ENCODE measurements at regions not wholly inside any gene's neighbourhood (a gene's known extent, or its start where the extent isn't known, plus 50 kb on each side); places are given as distances from the start of the nearest gene placed in this dataset.

DNA sequence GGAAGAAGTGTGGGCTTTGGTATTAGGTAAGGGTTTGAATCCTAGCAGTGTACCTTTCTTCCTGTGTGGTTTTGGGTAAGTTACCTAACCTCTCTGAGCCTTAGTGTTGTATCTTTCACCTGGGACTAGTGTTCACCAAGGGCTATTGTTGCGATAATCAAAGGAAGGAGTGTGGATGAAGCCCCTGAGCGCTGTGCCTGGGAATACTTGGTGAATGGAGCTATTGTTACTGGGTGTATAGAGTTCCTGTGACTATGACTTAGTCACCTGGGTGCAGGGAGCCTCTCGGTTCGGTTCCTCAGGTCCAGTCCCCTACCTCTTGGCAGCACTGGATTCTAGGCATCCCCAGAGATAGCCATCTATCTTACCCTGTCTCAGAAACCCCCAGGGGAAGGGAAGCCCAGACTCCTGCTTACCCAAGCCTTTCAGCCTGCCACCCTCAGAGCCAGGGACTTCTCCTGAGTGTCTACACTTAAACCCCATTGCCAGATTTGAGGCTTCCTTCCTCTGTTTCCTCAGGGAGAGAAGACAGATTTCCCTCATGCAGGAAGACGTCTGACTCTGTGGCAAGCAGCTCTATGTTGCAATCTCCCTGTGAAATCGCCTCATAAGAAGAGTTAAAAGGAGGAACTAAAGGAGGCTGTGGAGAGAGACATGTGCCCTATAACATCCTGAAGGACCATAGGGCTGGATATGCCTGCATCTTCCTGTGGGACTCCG is 181.0 kb upstream of the PITX1 start:
- intact Hi-C loops (cut with DNase I; ENCODE audit: low total_unique reads) = no loop called here
- H3K4me3 ChIP-seq = no peak overlapping the region
- H3K27me3 ChIP-seq = no peaks in the 10 kb centered on the region
- no peak overlapping the region for H3K27ac ChIP-seq
- no peaks in the 10 kb centered on the region for H3K4me1 ChIP-seq
- no peaks in the 10 kb centered on the region for H3K36me3 ChIP-seq
- TF ChIP-seq POLR2AphosphoS5 (IDR thresholded peaks at IDR 0.05) = no peak
- TF ChIP-seq POLR2A (IDR thresholded peaks at IDR 0.05) = no peak
- TF ChIP-seq, protein P1, sequence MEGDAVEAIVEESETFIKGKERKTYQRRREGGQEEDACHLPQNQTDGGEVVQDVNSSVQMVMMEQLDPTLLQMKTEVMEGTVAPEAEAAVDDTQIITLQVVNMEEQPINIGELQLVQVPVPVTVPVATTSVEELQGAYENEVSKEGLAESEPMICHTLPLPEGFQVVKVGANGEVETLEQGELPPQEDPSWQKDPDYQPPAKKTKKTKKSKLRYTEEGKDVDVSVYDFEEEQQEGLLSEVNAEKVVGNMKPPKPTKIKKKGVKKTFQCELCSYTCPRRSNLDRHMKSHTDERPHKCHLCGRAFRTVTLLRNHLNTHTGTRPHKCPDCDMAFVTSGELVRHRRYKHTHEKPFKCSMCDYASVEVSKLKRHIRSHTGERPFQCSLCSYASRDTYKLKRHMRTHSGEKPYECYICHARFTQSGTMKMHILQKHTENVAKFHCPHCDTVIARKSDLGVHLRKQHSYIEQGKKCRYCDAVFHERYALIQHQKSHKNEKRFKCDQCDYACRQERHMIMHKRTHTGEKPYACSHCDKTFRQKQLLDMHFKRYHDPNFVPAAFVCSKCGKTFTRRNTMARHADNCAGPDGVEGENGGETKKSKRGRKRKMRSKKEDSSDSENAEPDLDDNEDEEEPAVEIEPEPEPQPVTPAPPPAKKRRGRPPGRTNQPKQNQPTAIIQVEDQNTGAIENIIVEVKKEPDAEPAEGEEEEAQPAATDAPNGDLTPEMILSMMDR (IDR thresholded peaks at IDR 0.05) = no peak
- DNase-seq (ENCODE audit: low spot score in 2 of 2) = peak in 1 of 2 donors; percentile 9
- H3K9me3 ChIP-seq = no peaks in the 10 kb centered on the region

DNA sequence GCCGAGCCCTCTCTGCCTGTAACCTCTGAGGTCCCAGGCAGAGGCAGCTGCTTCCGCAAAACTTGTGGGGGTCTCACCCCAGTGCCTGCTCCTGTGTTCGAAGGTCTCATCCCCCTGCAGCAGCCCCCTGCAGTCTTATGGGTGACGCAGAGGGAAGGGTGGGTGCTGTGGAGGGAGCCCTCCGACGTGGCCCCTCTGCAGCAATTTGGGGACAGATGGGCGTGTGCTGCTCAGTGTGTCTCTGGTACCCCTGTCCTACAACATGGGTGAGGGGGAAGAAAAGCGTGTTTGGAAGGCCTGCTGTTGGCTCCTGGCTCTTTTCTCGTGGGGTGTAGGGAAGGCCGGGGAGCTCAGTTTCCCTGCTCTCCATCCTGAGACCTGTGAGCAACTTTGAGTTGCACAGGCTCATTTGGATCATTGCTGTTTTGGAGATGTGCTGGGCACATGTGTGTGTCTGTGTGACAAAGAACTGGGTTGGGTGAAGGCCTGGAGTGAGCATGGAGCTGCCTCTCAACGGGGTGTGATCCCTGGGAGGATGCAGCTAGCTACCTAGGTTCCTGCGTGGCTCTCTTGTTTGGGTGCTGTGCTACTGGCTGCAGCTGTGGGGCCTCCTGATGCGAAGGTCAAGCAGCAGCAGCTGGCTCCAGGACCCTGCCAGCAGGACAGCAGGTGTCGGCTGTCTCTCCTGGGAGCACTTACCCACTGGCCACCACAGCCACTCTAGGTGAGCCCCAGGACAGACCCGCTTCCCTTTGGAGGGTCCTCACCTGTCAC is 179.6 kb upstream of the PITX1 start:
- no peaks in the 10 kb centered on the region for H3K36me3 ChIP-seq
- no peak overlapping the region for H3K27ac ChIP-seq
- DNase-seq (ENCODE audit: low spot score in 2 of 2) = peak in 1 of 2 donors; percentile 9
- intact Hi-C loops (cut with DNase I; ENCODE audit: low total_unique reads) = no loop called here
- H3K4me1 ChIP-seq = no peaks in the 10 kb centered on the region
- H3K27me3 ChIP-seq = no peaks in the 10 kb centered on the region
- H3K4me3 ChIP-seq = no peak overlapping the region
- TF ChIP-seq, protein P1 (IDR thresholded peaks at IDR 0.05) = no peak
- TF ChIP-seq POLR2AphosphoS5 (IDR thresholded peaks at IDR 0.05) = no peak
- no peaks in the 10 kb centered on the region for H3K9me3 ChIP-seq

DNA sequence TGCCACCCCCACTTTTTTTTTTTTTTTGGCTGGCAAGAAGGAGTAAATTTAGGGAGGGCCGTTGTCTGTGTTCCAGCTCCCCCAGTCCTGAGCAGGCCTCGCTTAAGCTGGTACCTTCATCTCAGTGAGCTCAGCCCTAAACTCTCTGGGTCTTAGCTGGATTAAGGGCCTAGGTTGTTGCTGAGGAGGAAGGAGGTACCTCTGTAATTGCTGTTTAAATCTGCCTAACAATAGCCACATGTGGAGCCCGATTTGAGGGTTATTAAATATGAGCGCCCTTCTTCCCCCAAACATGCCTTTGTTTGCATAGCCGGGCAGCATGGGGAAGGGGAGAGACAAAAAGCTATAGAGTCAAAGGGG is 179.0 kb upstream of the PITX1 start:
- intact Hi-C loops (cut with DNase I; ENCODE audit: low total_unique reads) = no loop called here
- H3K27me3 ChIP-seq = no peaks in the 10 kb centered on the region
- no peaks in the 10 kb centered on the region for H3K9me3 ChIP-seq
- no peak overlapping the region for H3K4me3 ChIP-seq
- H3K36me3 ChIP-seq = no peaks in the 10 kb centered on the region
- no peak overlapping the region for H3K27ac ChIP-seq
- DNase-seq (ENCODE audit: low spot score in 2 of 2) = peak in 1 of 2 donors; percentile 4
- no peaks in the 10 kb centered on the region for H3K4me1 ChIP-seq
- TF ChIP-seq POLR2AphosphoS5 (IDR thresholded peaks at IDR 0.05) (no peak), POLR2A (IDR thresholded peaks at IDR 0.05) (no peak)
- TF ChIP-seq, protein P1 (IDR thresholded peaks at IDR 0.05) = no peak

DNA sequence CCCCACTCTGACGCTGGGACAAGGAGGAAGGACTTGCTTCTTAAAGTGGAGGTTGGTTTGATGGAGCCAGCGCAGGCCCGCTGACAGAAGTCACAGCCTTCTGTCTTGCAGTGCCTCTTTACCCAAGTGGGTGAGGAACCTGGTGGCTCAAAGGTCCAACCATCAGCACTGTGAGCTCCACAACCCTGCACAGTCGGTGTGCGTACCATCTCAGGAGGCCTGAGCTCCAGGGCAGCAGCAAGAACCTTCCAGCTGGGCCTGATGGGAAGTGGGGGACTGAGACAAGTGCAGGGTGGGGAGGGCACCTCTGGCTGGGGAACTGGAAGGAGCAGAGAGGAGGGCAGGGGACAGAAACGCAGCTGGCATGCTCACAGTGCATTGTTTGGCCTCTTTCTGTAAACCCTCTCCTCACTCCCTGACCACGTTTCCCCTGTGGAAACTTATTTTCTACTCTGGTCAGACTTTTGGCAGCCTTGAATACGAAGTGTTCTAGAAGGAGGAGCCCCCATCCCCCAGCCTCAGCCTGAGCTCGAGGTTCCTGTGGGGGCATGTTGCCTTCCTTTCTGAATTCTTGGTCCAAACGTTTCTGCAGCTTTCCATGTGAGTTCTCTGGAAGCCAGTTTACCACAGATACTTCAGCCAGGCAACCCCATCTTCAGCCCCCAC is 178.5 kb upstream of the PITX1 start:
- no peaks in the 10 kb centered on the region for H3K27me3 ChIP-seq
- H3K27ac ChIP-seq = no peak overlapping the region
- H3K9me3 ChIP-seq = no peaks in the 10 kb centered on the region
- intact Hi-C loops (cut with DNase I; ENCODE audit: low total_unique reads) = no loop called here
- no peaks in the 10 kb centered on the region for H3K36me3 ChIP-seq
- H3K4me3 ChIP-seq = no peak overlapping the region
- H3K4me1 ChIP-seq = no peaks in the 10 kb centered on the region
- DNase-seq (ENCODE audit: low spot score in 2 of 2) = peak in 1 of 2 donors; percentile 10
- no peak for TF ChIP-seq POLR2AphosphoS5 (IDR thresholded peaks at IDR 0.05)

DNA sequence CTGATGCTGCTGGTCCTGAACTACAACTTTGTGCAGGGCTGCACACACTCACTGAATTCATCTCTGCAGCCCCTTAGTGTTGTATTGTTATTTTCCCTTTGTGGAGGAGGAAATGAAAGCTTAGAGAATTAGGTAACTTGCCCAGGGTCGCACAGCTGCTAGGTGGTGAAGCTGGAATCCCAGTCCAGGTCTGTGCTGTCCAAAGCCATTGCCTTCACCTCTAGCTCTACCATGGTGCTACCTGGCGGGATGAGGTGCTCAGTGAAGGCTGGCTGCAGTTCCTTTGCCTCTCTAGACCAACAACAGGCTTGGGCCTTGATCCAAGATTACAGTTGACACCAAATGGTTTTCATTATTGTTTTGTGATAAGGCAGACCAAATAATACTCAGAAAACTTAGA is 177.8 kb upstream of the PITX1 start:
- intact Hi-C loops (cut with DNase I; ENCODE audit: low total_unique reads) = no loop called here

More for the DNA sequence above, 177.8 kb upstream of the PITX1 start:
- H3K9me3 ChIP-seq = no peaks in the 10 kb centered on the region
- no peak for DNase-seq (ENCODE audit: low spot score in 2 of 2)
- H3K36me3 ChIP-seq = no peaks in the 10 kb centered on the region
- no peaks in the 10 kb centered on the region for H3K4me1 ChIP-seq
- H3K4me3 ChIP-seq = no peak overlapping the region
- TF ChIP-seq POLR2A (IDR thresholded peaks at IDR 0.05) (no peak), POLR2AphosphoS5 (IDR thresholded peaks at IDR 0.05) (no peak)
- TF ChIP-seq, protein P1 (IDR thresholded peaks at IDR 0.05) = no peak
- no peak overlapping the region for H3K27ac ChIP-seq
- no peaks in the 10 kb centered on the region for H3K27me3 ChIP-seq

All from breast epithelium (tissue), 4 donors.